T-helper 1 cell treated with Interleukin-12 subunit alpha and Interleukin-12 subunit beta and Interleukin-4 antibody, amounts not matched to agents 30 μg/mL and 1 μg/mL, for 36 hours (primary cell): ENCODE measurements at regions not wholly inside any gene's neighbourhood (a gene's known extent, or its start where the extent isn't known, plus 50 kb on each side); places are given as distances from the start of the nearest gene placed in this dataset.

ENCODE experiments used
- H3K27ac Mint-ChIP-seq: one replicate; pipeline ENCODE4 v1.8.0; 2021; ENCODE audit warnings: mild to moderate bottlenecking, mixed read lengths
- H3K27me3 Mint-ChIP-seq: one replicate; pipeline ENCODE4 v1.8.0; 2021; ENCODE audit warnings: low read depth, mixed read lengths
- H3K36me3 Mint-ChIP-seq: one replicate; pipeline ENCODE4 v1.8.0; 2021; ENCODE audit warnings: low read depth, mixed read lengths
- H3K4me1 Mint-ChIP-seq: one replicate; pipeline ENCODE4 v1.8.0; 2021; ENCODE audit warnings: low read depth, mixed read lengths
- H3K4me3 Mint-ChIP-seq: one replicate; pipeline ENCODE4 v1.8.0; 2021; ENCODE audit warnings: mild to moderate bottlenecking, moderate library complexity, mixed read lengths
- H3K9me3 Mint-ChIP-seq: one replicate; pipeline ENCODE4 v1.8.0; 2021; ENCODE audit warnings: mixed read lengths

GRCh38 chr2:120973196-120973595 lies 237.5 kb downstream of the GLI2 start:
- Mint-ChIP-seq H3K4me1 (no peaks in the 10 kb centered on the region), H3K4me3 (no peak overlapping the region), H3K27me3 (no peaks in the 10 kb centered on the region), H3K27ac (no peak overlapping the region), H3K36me3 (no peaks in the 10 kb centered on the region), H3K9me3 (no peaks in the 10 kb centered on the region)

GRCh38 chr2:120974950-120975349 lies 239.3 kb downstream of the GLI2 start:
- H3K9me3 Mint-ChIP-seq: no peaks in the 10 kb centered on the region
- H3K27ac Mint-ChIP-seq: no peak overlapping the region
- no peaks in the 10 kb centered on the region for H3K36me3 Mint-ChIP-seq
- no peak overlapping the region for H3K4me3 Mint-ChIP-seq
- no peaks in the 10 kb centered on the region for H3K4me1 Mint-ChIP-seq
- H3K27me3 Mint-ChIP-seq: no peaks in the 10 kb centered on the region

DNA sequence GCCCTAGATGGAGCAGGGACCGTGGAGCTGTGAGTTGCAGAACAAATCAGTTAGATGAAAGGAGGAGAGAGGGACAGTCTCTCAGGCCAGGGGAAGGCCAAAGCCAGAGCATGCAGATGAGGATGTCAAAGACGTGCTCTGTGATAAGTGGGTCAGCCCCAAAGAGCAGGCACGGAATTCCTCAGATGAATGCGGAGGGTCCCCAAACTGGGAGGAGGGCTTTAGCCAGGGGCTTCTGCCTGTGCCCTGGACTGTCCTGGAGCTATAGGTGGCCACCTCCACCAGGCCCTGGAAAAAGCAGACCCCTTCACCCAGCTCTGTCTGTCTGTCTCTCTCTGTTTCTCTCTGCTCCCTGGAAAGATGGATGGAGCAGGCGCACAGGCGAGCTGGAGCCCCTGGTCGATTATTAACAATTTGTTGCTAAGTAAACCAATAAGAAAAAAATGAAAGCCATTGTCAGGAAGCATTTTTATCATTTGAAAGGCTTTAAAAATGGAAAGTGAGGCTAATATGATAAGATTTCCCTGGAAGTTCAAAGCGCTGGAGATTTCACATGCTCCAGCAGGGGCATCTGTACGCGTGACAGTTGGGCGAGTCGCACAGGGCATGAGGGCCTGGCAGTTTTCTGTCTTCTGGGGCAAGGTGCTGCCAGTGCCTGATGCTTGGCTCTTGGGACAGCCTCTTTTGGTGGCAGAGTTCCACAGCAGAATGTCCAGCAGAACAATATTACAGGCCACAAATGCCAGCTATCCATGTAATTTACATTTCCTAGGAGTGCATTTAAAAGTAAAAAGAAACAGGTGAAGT lies 241.0 kb downstream of the GLI2 start:
- Mint-ChIP-seq H3K27me3 (no peaks in the 10 kb centered on the region), H3K4me3 (no peak overlapping the region), H3K9me3 (no peaks in the 10 kb centered on the region), H3K36me3 (no peaks in the 10 kb centered on the region), H3K4me1 (no peaks in the 10 kb centered on the region), H3K27ac (no peak overlapping the region)

GRCh38 chr2:120977582-120978358 lies 242.1 kb downstream of the GLI2 start:
- Mint-ChIP-seq H3K4me3 (no peak overlapping the region), H3K36me3 (no peaks in the 10 kb centered on the region), H3K9me3 (no peaks in the 10 kb centered on the region), H3K27me3 (no peaks in the 10 kb centered on the region), H3K27ac (no peak overlapping the region), H3K4me1 (no peaks in the 10 kb centered on the region)

- H3K9me3 Mint-ChIP-seq: no peaks in the 10 kb centered on the region
- H3K27ac Mint-ChIP-seq: no peak overlapping the region
- H3K36me3 Mint-ChIP-seq: no peaks in the 10 kb centered on the region
- H3K4me1 Mint-ChIP-seq: no peaks in the 10 kb centered on the region
- no peak overlapping the region for H3K4me3 Mint-ChIP-seq
- H3K27me3 Mint-ChIP-seq: no peaks in the 10 kb centered on the region
Observed at GRCh38 chr2:120978359-120979050, 242.8 kb downstream of the GLI2 start.

DNA sequence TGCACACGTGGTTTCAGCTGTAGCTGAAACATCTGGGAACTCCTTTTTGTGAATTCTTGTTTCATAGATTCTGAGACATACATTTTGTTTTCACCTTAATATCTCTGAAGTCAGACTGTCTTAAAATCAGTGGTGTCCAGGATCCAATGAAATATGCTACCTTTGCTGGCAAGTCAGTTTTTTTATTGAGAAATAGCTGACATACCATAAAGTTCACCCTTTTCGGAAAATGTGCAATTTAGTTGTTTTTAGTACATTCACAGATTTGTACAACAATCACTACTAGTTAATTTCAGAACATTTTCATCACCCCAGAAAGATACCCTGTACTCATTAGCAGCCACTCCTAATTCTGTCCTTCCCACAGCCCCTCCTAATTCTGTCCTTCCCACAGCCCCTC lies 243.7 kb downstream of the GLI2 start:
- Mint-ChIP-seq H3K27ac (no peak overlapping the region), H3K27me3 (no peaks in the 10 kb centered on the region), H3K9me3 (no peaks in the 10 kb centered on the region)

DNA sequence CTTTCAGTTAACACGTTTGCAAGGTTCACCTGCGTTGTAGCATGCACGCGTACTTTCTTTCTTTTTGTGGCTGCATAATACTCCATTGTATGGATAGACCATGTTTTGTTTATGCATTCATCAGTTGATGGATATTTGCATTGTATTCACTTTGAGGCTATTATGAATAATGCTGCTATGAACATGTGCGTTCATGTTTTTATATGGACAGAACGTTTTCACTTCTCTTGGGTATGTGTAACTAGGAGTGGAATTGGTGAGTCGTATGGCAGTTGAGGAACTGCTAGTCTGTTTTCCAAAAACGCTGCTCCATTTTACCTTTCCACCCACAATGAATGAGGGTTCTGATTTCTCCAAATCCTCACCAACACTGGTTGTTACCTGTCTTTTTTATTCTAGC lies 244.3 kb downstream of the GLI2 start:
- no peaks in the 10 kb centered on the region for H3K4me1 Mint-ChIP-seq
- no peaks in the 10 kb centered on the region for H3K27me3 Mint-ChIP-seq
- H3K4me3 Mint-ChIP-seq: no peak overlapping the region
- no peaks in the 10 kb centered on the region for H3K9me3 Mint-ChIP-seq
- no peaks in the 10 kb centered on the region for H3K36me3 Mint-ChIP-seq
- H3K27ac Mint-ChIP-seq: no peak overlapping the region

More for the DNA sequence above, 243.7 kb downstream of the GLI2 start:
- no peaks in the 10 kb centered on the region for H3K36me3 Mint-ChIP-seq
- H3K4me3 Mint-ChIP-seq: no peak overlapping the region
- H3K4me1 Mint-ChIP-seq: no peaks in the 10 kb centered on the region

DNA sequence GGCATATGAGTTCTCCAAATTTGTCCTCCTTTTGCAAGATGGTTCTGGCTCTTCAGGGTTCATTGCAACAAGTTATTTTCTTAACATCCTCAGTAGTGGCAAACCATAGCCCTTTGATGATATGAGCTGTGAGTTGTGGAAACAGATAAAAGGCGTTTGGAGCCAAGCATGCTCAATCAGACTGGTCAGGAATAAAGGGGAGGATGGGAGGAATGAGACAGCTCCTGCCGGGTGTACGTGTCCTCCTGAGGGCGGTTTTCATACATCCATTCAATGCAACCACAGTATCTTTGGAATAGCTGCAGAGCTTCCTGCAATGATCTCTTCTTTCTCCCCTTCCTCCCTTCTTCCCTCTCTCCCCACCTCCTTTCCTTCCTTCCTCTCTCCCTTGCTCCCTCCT lies 245.8 kb downstream of the GLI2 start:
- Mint-ChIP-seq H3K9me3 (no peaks in the 10 kb centered on the region), H3K4me1 (no peaks in the 10 kb centered on the region), H3K36me3 (no peaks in the 10 kb centered on the region), H3K4me3 (no peak overlapping the region), H3K27me3 (no peaks in the 10 kb centered on the region), H3K27ac (no peak overlapping the region)

DNA sequence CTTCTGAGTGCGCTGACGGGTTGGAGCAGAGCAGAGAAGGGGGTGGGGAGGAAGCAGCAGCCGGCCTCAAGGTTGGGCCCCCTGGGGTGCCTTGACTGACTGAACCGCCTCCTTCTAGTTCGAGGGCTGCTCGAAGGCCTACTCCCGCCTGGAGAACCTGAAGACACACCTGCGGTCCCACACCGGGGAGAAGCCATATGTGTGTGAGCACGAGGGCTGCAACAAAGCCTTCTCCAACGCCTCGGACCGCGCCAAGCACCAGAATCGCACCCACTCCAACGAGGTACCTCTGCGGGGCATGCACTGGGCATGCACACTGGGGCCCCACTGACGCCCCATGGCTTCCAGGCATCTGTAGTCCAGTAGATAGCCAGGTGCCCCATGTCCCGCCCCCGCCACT lies 246.9 kb downstream of the GLI2 start:
- H3K4me3 Mint-ChIP-seq: no peak overlapping the region
- H3K4me1 Mint-ChIP-seq: no peaks in the 10 kb centered on the region
- H3K27ac Mint-ChIP-seq: no peak overlapping the region
- no peaks in the 10 kb centered on the region for H3K27me3 Mint-ChIP-seq
- H3K36me3 Mint-ChIP-seq: no peaks in the 10 kb centered on the region
- H3K9me3 Mint-ChIP-seq: no peaks in the 10 kb centered on the region

GRCh38 chr2:120983344-120983743 lies 247.7 kb downstream of the GLI2 start:
- Mint-ChIP-seq H3K4me1 (no peaks in the 10 kb centered on the region), H3K36me3 (no peaks in the 10 kb centered on the region), H3K27ac (no peak overlapping the region), H3K9me3 (no peaks in the 10 kb centered on the region), H3K4me3 (no peak overlapping the region), H3K27me3 (no peaks in the 10 kb centered on the region)

- H3K27ac Mint-ChIP-seq: no peak overlapping the region
- no peaks in the 10 kb centered on the region for H3K4me1 Mint-ChIP-seq
- no peaks in the 10 kb centered on the region for H3K36me3 Mint-ChIP-seq
- H3K4me3 Mint-ChIP-seq: no peak overlapping the region
- no peaks in the 10 kb centered on the region for H3K27me3 Mint-ChIP-seq
- H3K9me3 Mint-ChIP-seq: no peaks in the 10 kb centered on the region
Observed at GRCh38 chr2:120984046-120984445, 248.4 kb downstream of the GLI2 start.

DNA sequence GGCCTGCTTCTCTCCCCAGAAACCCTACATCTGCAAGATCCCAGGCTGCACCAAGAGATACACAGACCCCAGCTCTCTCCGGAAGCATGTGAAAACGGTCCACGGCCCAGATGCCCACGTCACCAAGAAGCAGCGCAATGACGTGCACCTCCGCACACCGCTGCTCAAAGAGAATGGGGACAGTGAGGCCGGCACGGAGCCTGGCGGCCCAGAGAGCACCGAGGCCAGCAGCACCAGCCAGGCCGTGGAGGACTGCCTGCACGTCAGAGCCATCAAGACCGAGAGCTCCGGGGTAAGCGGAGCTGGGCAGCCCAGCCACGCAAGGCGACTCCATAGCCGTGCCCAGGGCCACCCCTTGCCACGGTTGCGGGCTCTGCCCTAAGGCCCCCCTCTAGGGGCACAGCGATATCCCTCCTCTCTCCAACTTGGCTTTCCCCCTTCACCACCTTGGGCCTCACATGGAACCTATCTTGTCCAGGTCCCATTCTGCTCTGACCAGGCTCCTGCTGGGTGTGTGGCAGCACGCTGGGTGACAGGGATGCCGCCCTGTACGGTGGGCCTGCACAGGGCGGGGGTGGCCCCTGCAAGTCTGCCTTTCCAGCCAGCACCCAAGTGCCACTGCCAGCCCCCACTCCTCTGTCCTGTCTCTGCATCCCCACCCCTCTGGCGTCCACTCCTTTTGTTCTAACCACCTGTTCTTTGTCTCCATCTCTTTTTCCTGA lies 248.9 kb downstream of the GLI2 start:
- Mint-ChIP-seq H3K9me3 (no peaks in the 10 kb centered on the region), H3K27me3 (no peaks in the 10 kb centered on the region), H3K4me3 (no peak overlapping the region), H3K27ac (no peak overlapping the region), H3K36me3 (no peaks in the 10 kb centered on the region), H3K4me1 (no peaks in the 10 kb centered on the region)

DNA sequence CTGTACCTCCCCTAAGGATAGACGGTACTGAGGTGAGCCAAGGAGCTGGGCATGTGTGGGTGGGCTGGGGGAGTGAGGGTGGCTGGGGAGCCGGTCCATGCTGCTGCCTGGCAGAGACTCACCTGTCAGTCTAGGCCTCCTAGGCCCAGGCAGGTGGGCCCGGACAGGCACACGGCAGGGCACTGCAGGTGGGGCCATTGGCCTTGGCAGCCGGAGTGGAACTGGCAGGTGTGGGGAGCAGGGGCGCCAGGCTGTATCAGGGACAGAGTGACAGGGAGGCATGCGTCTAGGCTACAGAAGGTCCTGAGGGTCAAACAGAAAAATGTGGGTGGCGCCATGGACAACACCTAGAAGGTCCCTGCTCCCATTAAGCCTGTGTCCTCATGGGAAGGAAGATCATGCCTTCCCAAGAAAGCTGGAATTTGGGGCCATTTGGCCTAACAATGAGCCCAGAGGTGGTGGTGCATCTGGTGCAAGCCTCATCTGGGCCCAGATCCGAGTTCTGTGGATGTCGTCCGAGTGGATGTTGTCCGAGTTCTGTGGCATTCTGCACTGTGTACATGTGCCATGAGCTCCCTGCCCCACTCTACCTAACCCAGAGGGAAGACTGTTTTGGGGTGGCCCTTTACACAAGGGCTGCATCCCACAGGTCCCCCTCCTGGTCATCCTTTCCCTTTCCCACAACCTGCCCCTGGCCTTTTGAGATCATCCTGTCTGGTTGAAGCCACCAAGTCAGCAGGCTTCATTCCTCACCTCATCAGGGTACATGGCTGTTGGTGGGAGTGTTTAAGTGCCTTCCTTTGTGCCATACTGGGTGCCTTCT lies 249.7 kb downstream of the GLI2 start:
- H3K4me1 Mint-ChIP-seq: no peaks in the 10 kb centered on the region

More for the DNA sequence above, 249.7 kb downstream of the GLI2 start:
- H3K36me3 Mint-ChIP-seq: no peaks in the 10 kb centered on the region
- no peaks in the 10 kb centered on the region for H3K9me3 Mint-ChIP-seq
- H3K27ac Mint-ChIP-seq: no peak overlapping the region
- no peak overlapping the region for H3K4me3 Mint-ChIP-seq
- H3K27me3 Mint-ChIP-seq: no peaks in the 10 kb centered on the region
